WTC11 (cell line): ENCODE measurements at regions not wholly inside any gene's neighbourhood (a gene's known extent, or its start where the extent isn't known, plus 50 kb on each side); places are given as distances from the start of the nearest gene placed in this dataset.

Experiments used
- CTCF ChIP-seq: fragments of 200-600 bp; IDR thresholded peaks from 2 replicates; pipeline ENCODE4 v1.8.0; 2022; ENCODE audit warnings: antibody characterized with exemption
- NFE2L1 ChIP-seq: sonication (generic); formaldehyde crosslinking; IDR thresholded peaks from 2 replicates; pipeline ENCODE4 v1.8.1; 2023; ENCODE audit warnings: missing genetic modification reagents

GRCh38 chr14:41034969-41035368 is 571.7 kb upstream of the LRFN5 start:
- TF ChIP-seq CTCF: no peak
- no peak for TF ChIP-seq NFE2L1 (CRISPR knock-in tag)
